PFSK-1 (cell line): ENCODE measurements at regions not wholly inside any gene's neighbourhood (a gene's known extent, or its start where the extent isn't known, plus 50 kb on each side); places are given as distances from the start of the nearest gene placed in this dataset.

Source experiments
- FOXP2 ChIP-seq: optimal IDR thresholded peaks from 2 replicates; pipeline ENCODE3; 2011; ENCODE audit warnings: borderline replicate concordance, control low read depth, inconsistent platforms; ENCODE audit not compliant: insufficient read depth; ENCODE audit errors: extremely low read length, extremely low read depth
- POLR2AphosphoS5 ChIP-seq: IDR thresholded peaks from 2 replicates; pipeline ENCODE4 v1.6.1; 2012; ENCODE audit warnings: low read depth, mild to moderate bottlenecking, control low read depth, low read length, moderate library complexity
- SIN3A ChIP-seq: IDR thresholded peaks from 2 replicates; pipeline ENCODE4 v1.6.1; 2012; ENCODE audit warnings: mild to moderate bottlenecking, low read length, moderate library complexity, borderline replicate concordance; ENCODE audit not compliant: insufficient read depth
- TAF1 ChIP-seq: IDR thresholded peaks from 2 replicates; pipeline ENCODE4 v1.6.1; 2012; ENCODE audit warnings: low read length, control low read depth, borderline replicate concordance; ENCODE audit not compliant: insufficient read depth
- TF ChIP-seq, protein P1 (sequence below), 2 experiments: IDR thresholded peaks; 2 replicates each; pipeline versions ENCODE4 v1.6.1 to v1.8.0; 2011 to 2012; ENCODE audit warnings: low read depth in 2 of 2, low read length in 2 of 2, control low read depth in 1 of 2, inconsistent platforms in 1 of 2, mild to moderate bottlenecking in 1 of 2, moderate library complexity in 1 of 2; ENCODE audit not compliant: insufficient read depth in 1 of 2

- TF ChIP-seq, protein P1, sequence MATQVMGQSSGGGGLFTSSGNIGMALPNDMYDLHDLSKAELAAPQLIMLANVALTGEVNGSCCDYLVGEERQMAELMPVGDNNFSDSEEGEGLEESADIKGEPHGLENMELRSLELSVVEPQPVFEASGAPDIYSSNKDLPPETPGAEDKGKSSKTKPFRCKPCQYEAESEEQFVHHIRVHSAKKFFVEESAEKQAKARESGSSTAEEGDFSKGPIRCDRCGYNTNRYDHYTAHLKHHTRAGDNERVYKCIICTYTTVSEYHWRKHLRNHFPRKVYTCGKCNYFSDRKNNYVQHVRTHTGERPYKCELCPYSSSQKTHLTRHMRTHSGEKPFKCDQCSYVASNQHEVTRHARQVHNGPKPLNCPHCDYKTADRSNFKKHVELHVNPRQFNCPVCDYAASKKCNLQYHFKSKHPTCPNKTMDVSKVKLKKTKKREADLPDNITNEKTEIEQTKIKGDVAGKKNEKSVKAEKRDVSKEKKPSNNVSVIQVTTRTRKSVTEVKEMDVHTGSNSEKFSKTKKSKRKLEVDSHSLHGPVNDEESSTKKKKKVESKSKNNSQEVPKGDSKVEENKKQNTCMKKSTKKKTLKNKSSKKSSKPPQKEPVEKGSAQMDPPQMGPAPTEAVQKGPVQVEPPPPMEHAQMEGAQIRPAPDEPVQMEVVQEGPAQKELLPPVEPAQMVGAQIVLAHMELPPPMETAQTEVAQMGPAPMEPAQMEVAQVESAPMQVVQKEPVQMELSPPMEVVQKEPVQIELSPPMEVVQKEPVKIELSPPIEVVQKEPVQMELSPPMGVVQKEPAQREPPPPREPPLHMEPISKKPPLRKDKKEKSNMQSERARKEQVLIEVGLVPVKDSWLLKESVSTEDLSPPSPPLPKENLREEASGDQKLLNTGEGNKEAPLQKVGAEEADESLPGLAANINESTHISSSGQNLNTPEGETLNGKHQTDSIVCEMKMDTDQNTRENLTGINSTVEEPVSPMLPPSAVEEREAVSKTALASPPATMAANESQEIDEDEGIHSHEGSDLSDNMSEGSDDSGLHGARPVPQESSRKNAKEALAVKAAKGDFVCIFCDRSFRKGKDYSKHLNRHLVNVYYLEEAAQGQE (IDR thresholded peaks at IDR 0.05; ENCODE audit: insufficient read depth in 1 of 2, low read depth in 2 of 2, low read length in 2 of 2) = no peak
- TF ChIP-seq SIN3A = no peak
Observed at GRCh38 chr1:234728740-234729139, 118.8 kb upstream of the IRF2BP2 start.

DNA sequence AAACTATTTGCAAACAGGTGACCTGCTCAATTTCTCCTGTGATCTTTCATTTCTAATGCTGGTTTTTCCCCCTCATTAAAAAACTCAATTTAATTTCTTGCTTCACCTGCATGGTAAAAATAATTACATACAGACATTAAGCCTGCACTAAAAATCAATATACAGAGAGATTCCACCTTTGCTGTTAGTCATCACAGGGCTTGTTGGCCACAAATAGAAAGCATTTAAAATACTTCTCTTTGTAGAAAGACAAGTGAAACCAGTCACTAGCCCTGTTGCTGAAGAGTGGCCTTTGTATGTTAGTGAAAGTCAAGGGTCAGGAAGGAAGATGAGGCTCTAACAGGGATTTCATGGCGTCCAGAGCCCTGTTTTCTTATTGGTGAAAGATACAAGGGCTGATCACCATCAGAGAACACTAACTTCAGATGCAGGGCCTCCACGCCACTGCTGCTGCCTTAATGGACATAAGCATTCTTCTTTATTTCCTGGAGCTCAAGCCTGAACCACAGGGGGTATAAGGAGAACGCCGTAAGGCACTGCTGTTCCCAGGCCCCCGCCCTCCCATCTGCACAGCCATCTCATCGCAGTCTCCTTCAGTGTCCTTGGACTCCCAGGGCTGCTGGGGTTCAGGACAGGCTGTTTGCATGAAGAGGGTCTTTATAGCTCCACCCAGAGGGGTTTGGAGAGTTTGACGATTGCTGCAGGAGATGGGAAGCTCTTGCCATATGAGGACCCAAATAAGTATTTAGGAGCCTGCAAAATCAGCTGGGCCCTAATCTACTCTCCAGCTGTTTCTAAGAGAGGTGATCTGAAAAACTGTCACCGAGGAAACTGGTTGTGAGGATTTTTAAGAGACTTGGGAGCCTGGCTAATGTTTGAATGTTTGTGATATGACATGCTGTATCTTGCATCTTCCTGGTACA lies 117.3 kb upstream of the IRF2BP2 start:
- TF ChIP-seq TAF1 = no peak
- TF ChIP-seq SIN3A = no peak
- TF ChIP-seq POLR2AphosphoS5 = no peak
- no peak for TF ChIP-seq FOXP2
- TF ChIP-seq, protein P1 (IDR thresholded peaks at IDR 0.05; ENCODE audit: insufficient read depth in 1 of 2, low read depth in 2 of 2, low read length in 2 of 2) = no peak

DNA sequence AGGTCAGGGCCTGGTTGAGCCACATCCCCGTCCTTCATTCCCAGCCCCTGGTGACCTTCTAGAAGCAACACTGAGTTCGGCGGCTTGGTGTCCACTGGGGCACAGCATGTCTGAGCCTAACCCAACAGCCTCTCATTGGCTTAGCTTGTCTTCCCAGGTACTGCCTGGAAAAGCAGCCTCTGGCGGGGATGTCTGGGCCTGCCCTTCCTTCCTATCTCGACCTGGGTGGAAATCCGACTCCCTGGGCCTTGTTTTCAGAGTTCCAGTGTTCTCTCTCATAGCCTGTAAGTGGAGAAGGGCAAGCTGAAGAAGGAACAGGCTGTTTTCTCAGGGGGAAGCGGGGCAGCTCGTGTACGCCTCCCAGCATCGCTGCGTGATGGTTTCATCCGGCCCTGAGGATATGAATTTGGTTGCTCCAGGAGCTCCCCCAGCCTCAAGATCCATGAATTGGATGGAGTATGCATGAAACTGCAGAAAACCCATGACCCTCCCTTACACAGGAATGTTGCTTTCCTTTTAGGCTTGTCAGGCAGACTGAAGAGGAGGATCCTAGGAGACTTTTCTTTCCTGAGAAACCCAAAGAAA lies 116.5 kb upstream of the IRF2BP2 start:
- no peak for TF ChIP-seq FOXP2

DNA sequence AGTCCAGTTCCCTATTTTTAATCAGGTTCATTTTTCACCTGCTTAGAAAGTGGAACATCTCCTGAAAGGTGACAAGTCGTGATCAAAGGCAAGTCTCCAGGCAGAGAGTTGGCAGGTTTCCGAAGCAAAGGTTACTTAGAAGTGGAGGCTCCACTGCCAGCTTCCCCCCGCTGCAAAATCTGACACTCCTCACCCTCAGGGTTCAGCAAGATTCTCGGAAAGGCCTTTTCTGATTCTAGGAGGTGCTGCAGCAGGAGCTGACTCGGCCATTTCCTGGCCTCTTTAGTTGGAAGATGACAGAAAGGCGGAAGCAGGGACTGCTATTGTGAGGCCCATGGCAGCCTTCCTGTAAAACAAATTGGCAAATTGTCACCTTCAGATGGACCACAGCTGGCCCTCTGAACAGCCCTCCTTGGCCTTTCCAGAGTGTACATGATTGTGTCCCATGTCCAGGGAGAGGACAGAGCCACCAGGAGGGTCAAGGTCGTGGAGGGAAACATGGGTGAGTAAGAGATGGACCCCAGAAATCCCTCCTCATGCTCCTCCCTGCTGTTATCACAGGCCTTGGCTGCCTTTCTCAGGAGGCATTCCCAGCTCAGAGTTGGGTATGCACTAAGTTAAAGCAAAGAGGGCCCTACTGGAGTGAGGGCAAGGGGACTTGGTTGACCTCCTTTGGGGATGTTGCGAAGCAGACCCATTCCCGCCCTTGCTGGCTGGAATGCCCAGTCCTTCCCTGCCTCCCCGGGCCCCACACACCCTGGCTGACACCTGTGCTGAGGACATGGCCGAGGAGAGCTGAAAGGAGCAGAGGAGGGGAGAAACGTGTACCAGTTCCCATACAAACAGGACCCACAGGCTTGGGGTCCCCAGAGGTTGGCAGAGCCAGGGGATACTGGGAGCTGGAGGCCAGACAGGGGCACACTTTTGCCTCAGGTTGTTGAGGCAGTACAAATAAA lies 115.5 kb upstream of the IRF2BP2 start:
- no peak for TF ChIP-seq SIN3A
- TF ChIP-seq, protein P1 (IDR thresholded peaks at IDR 0.05; ENCODE audit: insufficient read depth in 1 of 2, low read depth in 2 of 2, low read length in 2 of 2) = 0 out of 4 replicates have a peak, but pooled peaks of 1 of the 2 experiments have one; percentile 14
- TF ChIP-seq TAF1 = no peak

GRCh38 chr1:234724516-234725176 lies 114.7 kb upstream of the IRF2BP2 start:
- TF ChIP-seq TAF1 (no peak), FOXP2 (no peak), POLR2AphosphoS5 (no peak; the same call in 1 of the 2 replicates), SIN3A (peak; percentile 89; the same call in 1 of the 2 replicates)
- TF ChIP-seq, protein P1 (IDR thresholded peaks at IDR 0.05; ENCODE audit: insufficient read depth in 1 of 2, low read depth in 2 of 2, low read length in 2 of 2) = no peak; a peak in 1 of 4 replicates
